IMR-90 (cell line): ENCODE measurements at regions not wholly inside any gene's neighbourhood (a gene's known extent, or its start where the extent isn't known, plus 50 kb on each side); places are given as distances from the start of the nearest gene placed in this dataset.

Experiments
- ATAC-seq: fragments of 200-7000 bp; cut with Tn5 transposase; 2 replicates; pipeline ENCODE4 v1.9.1; 2020; ENCODE audit warnings: low read depth, mild to moderate bottlenecking, moderate library complexity
- BruUV-seq: library from RNA; stranded (reverse); fragments of 400-500 nt; replicated peaks from 2 replicates; lab custom pipeline; 2021; lab: Mats Ljungman, UMichigan
- CTCF ChIA-PET: fragments of 300-600 bp; formaldehyde crosslinking; extraction: SDS; loops from one replicate; lab custom pipeline; 2021; ENCODE audit warnings: antibody characterized with exemption; lab: Yijun Ruan, JAX
- POLR2A ChIA-PET: fragments of 300-600 bp; sonication (Branson Sonifier 250); formaldehyde crosslinking; loops from one replicate; lab custom pipeline; 2022; ENCODE audit warnings: antibody characterized with exemption; ENCODE audit not compliant: unreplicated experiment; lab: Charles Lee
- DNase-seq: peaks from one replicate; pipeline ENCODE4 v3.0.0; 2013
- H2AFZ ChIP-seq: replicated peaks from 2 replicates; pipeline ENCODE3; 2013; ENCODE audit warnings: low read length, mild to moderate bottlenecking; ENCODE audit not compliant: poor library complexity
- H2AK5ac ChIP-seq: 2 replicates; pipeline ENCODE4 v1.6.1; 2013; ENCODE audit warnings: low read depth, low read length, inconsistent platforms
- H2AK9ac ChIP-seq: replicated peaks from 2 replicates; pipeline ENCODE3; 2013; ENCODE audit warnings: mild to moderate bottlenecking, low read depth, low read length, moderate library complexity; ENCODE audit not compliant: poor library complexity
- H2BK120ac ChIP-seq: 2 replicates; pipeline ENCODE4 v1.6.1; 2013; ENCODE audit warnings: low read depth, low read length, inconsistent platforms
- H2BK15ac ChIP-seq: 3 replicates; pipeline ENCODE4 v1.6.1; 2013; ENCODE audit warnings: low read depth, low read length, inconsistent platforms
- H2BK20ac ChIP-seq: 2 replicates; pipeline ENCODE4 v1.6.1; 2013; ENCODE audit warnings: low read depth, mild to moderate bottlenecking, inconsistent platforms, low read length, moderate library complexity
- H2BK5ac ChIP-seq: 2 replicates; pipeline ENCODE4 v1.6.1; 2013; ENCODE audit warnings: mild to moderate bottlenecking, low read depth, low read length, inconsistent platforms; ENCODE audit not compliant: poor library complexity, severe bottlenecking
- H3K14ac ChIP-seq: replicated peaks from 2 replicates; pipeline ENCODE4 v1.6.1; 2013; ENCODE audit warnings: low read depth, low read length, inconsistent platforms
- H3K18ac ChIP-seq: 2 replicates; pipeline ENCODE4 v1.6.1; 2013; ENCODE audit warnings: low read depth, low read length, control low read depth
- H3K23ac ChIP-seq: 2 replicates; pipeline ENCODE4 v1.6.1; 2013; ENCODE audit warnings: low read depth, low read length, inconsistent platforms
- H3K27ac ChIP-seq: 2 replicates; pipeline ENCODE4 v1.5.1; 2013; ENCODE audit warnings: mild to moderate bottlenecking, control low read depth, low read length; ENCODE audit not compliant: insufficient read depth
- H3K27me3 ChIP-seq: 2 replicates; pipeline ENCODE4 v1.6.1; 2013; ENCODE audit warnings: low read length; ENCODE audit not compliant: control insufficient read depth, insufficient read depth
- H3K36me3 ChIP-seq: 2 replicates; pipeline ENCODE4 v1.6.1; 2013; ENCODE audit warnings: low read length, mixed read lengths; ENCODE audit not compliant: control insufficient read depth, insufficient read depth
- H3K4ac ChIP-seq: 2 replicates; pipeline ENCODE4 v1.6.1; 2013; ENCODE audit warnings: low read depth, low read length, inconsistent platforms
- H3K4me1 ChIP-seq: 2 replicates; pipeline ENCODE4 v1.6.1; 2013; ENCODE audit warnings: low read length, mixed read lengths; ENCODE audit not compliant: control insufficient read depth, insufficient read depth
- H3K4me2 ChIP-seq: 2 replicates; pipeline ENCODE4 v1.6.1; 2013; ENCODE audit warnings: low read depth, mild to moderate bottlenecking, control low read depth, low read length, moderate library complexity
- H3K4me3 ChIP-seq: 2 replicates; pipeline ENCODE4 v1.5.1; 2013; ENCODE audit warnings: low read depth, mild to moderate bottlenecking, control low read depth, low read length, moderate library complexity; ENCODE audit not compliant: insufficient read depth
- H3K56ac ChIP-seq: 2 replicates; pipeline ENCODE4 v1.6.1; 2013; ENCODE audit warnings: low read length, inconsistent platforms; ENCODE audit not compliant: insufficient read depth; ENCODE audit errors: extremely low read depth
- H3K79me1 ChIP-seq, 2 experiments: 2 replicates each; pipeline ENCODE4 v1.6.1; 2013; ENCODE audit warnings: low read length in 2 of 2, inconsistent platforms in 1 of 2, low read depth in 1 of 2
- H3K9ac ChIP-seq: 2 replicates; pipeline ENCODE4 v1.6.1; 2013; ENCODE audit warnings: low read depth, low read length, control low read depth
- H3K9me1 ChIP-seq: 2 replicates; pipeline ENCODE4 v1.6.1; 2013; ENCODE audit warnings: low read length, inconsistent platforms; ENCODE audit not compliant: insufficient read depth
- H3K9me3 ChIP-seq: 2 replicates; pipeline ENCODE4 v1.6.1; 2013; ENCODE audit warnings: low read length; ENCODE audit not compliant: control insufficient read depth, insufficient read depth
- H4K20me1 ChIP-seq: 2 replicates; pipeline ENCODE4 v1.6.1; 2013; ENCODE audit warnings: low read length, inconsistent platforms; ENCODE audit not compliant: insufficient read depth
- H4K5ac ChIP-seq: 2 replicates; pipeline ENCODE4 v1.6.1; 2013; ENCODE audit warnings: mild to moderate bottlenecking, low read depth, low read length, control low read depth
- H4K8ac ChIP-seq, 2 experiments: 2 replicates each; pipeline ENCODE4 v1.6.1; 2013; ENCODE audit warnings: low read depth in 2 of 2, low read length in 2 of 2, control low read depth in 1 of 2, inconsistent platforms in 1 of 2
- H4K91ac ChIP-seq: 2 replicates; pipeline ENCODE4 v1.6.1; 2013; ENCODE audit warnings: low read depth, low read length, inconsistent platforms; ENCODE audit not compliant: insufficient read depth
- BHLHE40 ChIP-seq: fragments of 150-350 bp; IDR thresholded peaks from 2 replicates; pipeline ENCODE4 v1.6.1; 2016; ENCODE audit warnings: mild to moderate bottlenecking, low read depth, low read length
- CEBPB ChIP-seq: IDR thresholded peaks from 2 replicates; pipeline ENCODE4 v1.6.1; 2012; ENCODE audit warnings: low read depth, low read length, improper control_type of control experiment
- CHD1 ChIP-seq: IDR thresholded peaks from 2 replicates; pipeline ENCODE4 v1.6.1; 2012; ENCODE audit warnings: low read depth, low read length, improper control_type of control experiment
- CTCF ChIP-seq: conservative IDR thresholded peaks from 2 replicates; pipeline ENCODE4 v1.5.1; 2012; ENCODE audit warnings: mild to moderate bottlenecking, low read depth, low read length, improper control_type of control experiment
- ELK1 ChIP-seq: fragments of 150-350 bp; IDR thresholded peaks from 2 replicates; pipeline ENCODE4 v1.6.1; 2016; ENCODE audit warnings: low read depth, mild to moderate bottlenecking, low read length, moderate library complexity, borderline replicate concordance
- FOS ChIP-seq: fragments of 150-350 bp; IDR thresholded peaks from 2 replicates; pipeline ENCODE4 v1.6.1; 2016; ENCODE audit warnings: low read depth, low read length
- MAFK ChIP-seq: IDR thresholded peaks from 2 replicates; pipeline ENCODE4 v1.6.1; 2012; ENCODE audit warnings: low read depth, low read length, improper control_type of control experiment
- MAZ ChIP-seq: IDR thresholded peaks from 2 replicates; pipeline ENCODE4 v1.6.1; 2012; ENCODE audit warnings: low read depth, mild to moderate bottlenecking, low read length, improper control_type of control experiment, moderate library complexity, borderline replicate concordance
- MXI1 ChIP-seq: IDR thresholded peaks from 2 replicates; pipeline ENCODE4 v1.6.1; 2012; ENCODE audit warnings: low read depth, mild to moderate bottlenecking, low read length, moderate library complexity, borderline replicate concordance
- NFE2L2 ChIP-seq: fragments of 150-350 bp; IDR thresholded peaks from 2 replicates; pipeline ENCODE4 v1.6.1; 2016; ENCODE audit warnings: low read depth, mild to moderate bottlenecking, low read length
- POLR2A ChIP-seq: IDR thresholded peaks from 2 replicates; pipeline ENCODE4 v1.6.1; 2012; ENCODE audit warnings: mild to moderate bottlenecking, low read depth, low read length
- RAD21 ChIP-seq: IDR thresholded peaks from 2 replicates; pipeline ENCODE4 v1.6.1; 2012; ENCODE audit warnings: low read length, improper control_type of control experiment
- RCOR1 ChIP-seq: IDR thresholded peaks from 2 replicates; pipeline ENCODE4 v1.6.1; 2012; ENCODE audit warnings: mild to moderate bottlenecking, low read length, improper control_type of control experiment; ENCODE audit not compliant: insufficient replicate concordance
- RFX5 ChIP-seq: IDR thresholded peaks from 2 replicates; pipeline ENCODE4 v1.8.0; 2012; ENCODE audit warnings: low read depth, mild to moderate bottlenecking, low read length, moderate library complexity
- SMC3 ChIP-seq: fragments of 150-350 bp; IDR thresholded peaks from 2 replicates; pipeline ENCODE4 v1.6.1; 2016; ENCODE audit warnings: low read depth, mild to moderate bottlenecking, antibody characterized with exemption, low read length, moderate library complexity
- USF2 ChIP-seq: fragments of 150-350 bp; IDR thresholded peaks from 2 replicates; pipeline ENCODE4 v1.6.1; 2017; ENCODE audit warnings: mild to moderate bottlenecking, antibody characterized with exemption, low read length, low read depth
- WGBS, 2 experiments: methylation state at CpG; one replicate each; pipeline versions ENCODE4 v1.1.5 to v1.1.7; 2013; ENCODE audit warnings: missing lambda C conversion rate in 2 of 2; ENCODE audit not compliant: insufficient read length in 1 of 2; ENCODE audit errors: extremely low coverage in 2 of 2; 5-methylcytosine and 5-hydroxymethylcytosine counted together
- dilution Hi-C: fragments of 300-500 bp; cut with HindIII; formaldehyde crosslinking; loops from one replicate; pipeline ENCODE4 v1.14.3; 2018; ENCODE audit warnings: low sequenced_read_pairs; ENCODE audit not compliant: unreplicated experiment
- in situ Hi-C: fragments of 300-500 bp; cut with MboI; formaldehyde crosslinking; loops from 3 replicates; pipeline ENCODE4 v1.14.3; 2019; ENCODE audit warnings: low sequenced_read_pairs, inconsistent platforms, mixed read lengths
- intact Hi-C: fragments of 100-400 bp; cut with micrococcal nuclease; formaldehyde crosslinking; loops from 2 replicates; pipeline ENCODE4 v1.10.0; 2022

GRCh38 chr4:57926311-57926710, 816.1 kb upstream of the IGFBP7 start:
- H4K8ac ChIP-seq = no peak overlapping the region
- no peak overlapping the region for H2AFZ ChIP-seq
- no CpG with 5 or more reads among the region's 3 CpGs for WGBS, 2 experiments
- intact Hi-C loops (no loop called here), dilution Hi-C loops (no loop called here), in situ Hi-C loops (no loop called here)
- no peak overlapping the region for H2BK20ac ChIP-seq
- no peaks in the 10 kb centered on the region for H3K27me3 ChIP-seq
- no peaks in the 10 kb centered on the region for H3K4me1 ChIP-seq
- no peak overlapping the region for H4K5ac ChIP-seq
- H3K79me1 ChIP-seq = no peaks in the 10 kb centered on the region
- H3K4ac ChIP-seq = no peak overlapping the region
- no peak overlapping the region for H3K18ac ChIP-seq
- no peak overlapping the region for H2BK15ac ChIP-seq
- H3K9me3 ChIP-seq = peaks cover 5% of the 10 kb centered on the region
- H4K91ac ChIP-seq = no peak overlapping the region
- no peaks in the 10 kb centered on the region for H3K36me3 ChIP-seq
- H3K56ac ChIP-seq = no peak overlapping the region
- POLR2A ChIA-PET = no interaction called here
- TF ChIP-seq FOS (no peak), ELK1 (no peak), SMC3 (no peak), CTCF (no peak), MXI1 (no peak), MAZ (no peak), CHD1 (no peak), RCOR1 (no peak), POLR2A (no peak), BHLHE40 (no peak), RAD21 (no peak), MAFK (no peak), CEBPB (no peak), RFX5 (no peak), USF2 (no peak), NFE2L2 (no peak)
- no peak overlapping the region for H2BK5ac ChIP-seq
- H3K4me2 ChIP-seq = no peak overlapping the region
- no peaks in the 10 kb centered on the region for H4K20me1 ChIP-seq
- H3K9ac ChIP-seq = no peak overlapping the region
- H2AK5ac ChIP-seq = no peak overlapping the region
- no peak overlapping the region for H3K4me3 ChIP-seq
- DNase-seq (no peak), ATAC-seq (no peak)
- H3K27ac ChIP-seq = no peak overlapping the region
- H3K14ac ChIP-seq = no peak overlapping the region
- no peak overlapping the region for H2BK120ac ChIP-seq
- CTCF ChIA-PET = no interaction called here
- no peaks in the 10 kb centered on the region for H3K9me1 ChIP-seq
- H3K23ac ChIP-seq = no peak overlapping the region
- no TSS peak for BruUV-seq
- no peak overlapping the region for H2AK9ac ChIP-seq
